HG03159 (cell line): ENCODE measurements at regions not wholly inside any gene's neighbourhood (a gene's known extent, or its start where the extent isn't known, plus 50 kb on each side); places are given as distances from the start of the nearest gene placed in this dataset.

ENCODE experiments used
- ATAC-seq: cut with Tn5 transposase; IDR thresholded peaks from one replicate; pipeline ENCODE4 v1.9.1; 2021; ENCODE audit warnings: mild to moderate bottlenecking, moderate library complexity; ENCODE audit not compliant: unreplicated experiment

DNA sequence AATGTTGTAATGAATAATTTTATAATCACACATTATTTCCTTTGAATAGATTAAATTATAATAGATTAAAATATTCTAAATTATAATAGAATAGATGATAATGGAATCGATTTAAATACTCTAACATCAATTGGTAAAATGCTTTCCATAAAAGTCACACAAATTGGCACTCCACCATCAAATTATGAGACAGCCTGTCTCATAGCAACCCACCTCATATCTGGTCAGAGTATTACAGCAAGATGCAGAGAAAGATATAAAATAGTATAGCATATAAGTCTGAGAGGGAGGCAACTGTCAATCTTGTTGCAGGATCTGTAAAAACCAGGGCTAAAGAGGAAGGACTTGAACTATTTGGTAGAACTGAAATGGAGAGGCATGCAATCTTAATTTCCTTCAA lies 98.4 kb upstream of the NCKAP5 start:
- no peak for ATAC-seq

DNA sequence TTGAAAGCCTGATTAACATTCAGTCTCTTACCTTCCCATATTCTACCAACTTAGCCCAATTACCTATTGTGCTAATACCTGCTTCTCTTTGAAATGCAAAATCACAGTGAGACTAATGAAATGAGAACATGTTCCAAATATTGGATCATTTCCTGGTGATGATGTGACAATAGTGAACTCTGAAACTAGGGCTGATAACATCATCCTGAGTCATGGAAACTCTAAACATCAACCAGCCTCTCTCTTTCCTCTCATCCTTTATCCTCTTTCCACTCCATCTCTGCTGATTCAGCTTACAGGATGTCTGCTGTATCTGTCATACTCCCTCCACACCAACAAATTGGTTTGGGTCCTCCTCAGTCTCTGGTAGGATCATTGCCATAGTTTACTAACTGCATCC lies 98.8 kb upstream of the NCKAP5 start:
- no peak for ATAC-seq

DNA sequence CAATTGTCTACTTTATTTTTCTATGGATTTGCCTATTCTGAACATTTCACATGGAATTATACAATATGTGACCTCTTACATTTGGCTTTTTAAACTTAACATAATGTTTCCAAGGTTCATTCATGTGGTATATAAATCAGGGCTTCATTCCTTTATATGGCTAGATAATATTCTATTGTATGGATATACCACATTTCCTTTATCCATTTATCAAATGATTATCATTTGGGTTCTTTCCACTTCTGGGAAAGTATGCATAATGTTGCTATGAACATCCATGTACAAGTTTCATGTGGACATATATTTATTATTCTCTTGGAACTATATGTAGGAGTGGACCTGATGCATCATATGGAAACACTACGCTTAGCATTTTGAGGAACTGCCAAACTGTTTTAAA lies 99.7 kb upstream of the NCKAP5 start:
- ATAC-seq = no peak

- ATAC-seq = no peak
Observed at GRCh38 chr2:133668547-133668946, 100.3 kb upstream of the NCKAP5 start.

GRCh38 chr2:133673305-133673905 lies 105.1 kb upstream of the NCKAP5 start:
- no peak for ATAC-seq

GRCh38 chr2:133674066-133674432 lies 105.8 kb upstream of the NCKAP5 start:
- no peak for ATAC-seq

GRCh38 chr2:133674433-133675331 lies 106.4 kb upstream of the NCKAP5 start:
- ATAC-seq = no peak

DNA sequence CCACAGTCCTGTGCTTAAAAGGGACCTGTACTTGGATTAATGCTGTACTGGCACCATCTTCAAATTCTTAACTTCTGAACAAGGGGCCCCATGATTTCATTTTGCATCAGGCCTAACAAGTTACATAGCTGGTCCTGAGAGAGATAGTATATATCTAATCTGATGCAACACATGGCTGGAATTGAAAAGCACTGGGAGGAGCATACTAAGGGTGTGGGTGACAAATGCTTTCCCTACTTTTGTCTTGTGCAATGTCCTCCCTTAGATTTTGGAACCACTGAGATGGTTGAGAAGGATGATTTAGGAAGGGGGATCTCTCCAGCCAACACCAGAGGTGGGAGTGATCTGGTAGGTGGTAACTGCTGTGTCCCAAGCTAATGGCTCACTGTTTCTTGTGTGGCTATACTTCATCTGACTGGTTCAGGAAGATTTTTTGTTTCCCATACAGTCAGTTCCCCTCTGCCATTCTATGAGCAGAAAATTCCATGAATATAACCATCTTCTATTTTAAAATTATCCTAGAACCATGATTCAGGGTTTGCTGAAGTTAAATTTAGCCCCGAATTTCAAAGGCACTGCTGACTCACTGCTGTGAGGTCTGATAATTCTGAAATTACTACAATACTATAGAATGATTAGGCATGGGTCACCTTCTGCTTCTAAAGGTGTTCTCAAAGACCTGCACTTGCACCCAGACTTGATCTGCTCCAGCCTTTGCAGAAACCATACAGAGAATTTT lies 108.3 kb upstream of the NCKAP5 start:
- no peak for ATAC-seq

DNA sequence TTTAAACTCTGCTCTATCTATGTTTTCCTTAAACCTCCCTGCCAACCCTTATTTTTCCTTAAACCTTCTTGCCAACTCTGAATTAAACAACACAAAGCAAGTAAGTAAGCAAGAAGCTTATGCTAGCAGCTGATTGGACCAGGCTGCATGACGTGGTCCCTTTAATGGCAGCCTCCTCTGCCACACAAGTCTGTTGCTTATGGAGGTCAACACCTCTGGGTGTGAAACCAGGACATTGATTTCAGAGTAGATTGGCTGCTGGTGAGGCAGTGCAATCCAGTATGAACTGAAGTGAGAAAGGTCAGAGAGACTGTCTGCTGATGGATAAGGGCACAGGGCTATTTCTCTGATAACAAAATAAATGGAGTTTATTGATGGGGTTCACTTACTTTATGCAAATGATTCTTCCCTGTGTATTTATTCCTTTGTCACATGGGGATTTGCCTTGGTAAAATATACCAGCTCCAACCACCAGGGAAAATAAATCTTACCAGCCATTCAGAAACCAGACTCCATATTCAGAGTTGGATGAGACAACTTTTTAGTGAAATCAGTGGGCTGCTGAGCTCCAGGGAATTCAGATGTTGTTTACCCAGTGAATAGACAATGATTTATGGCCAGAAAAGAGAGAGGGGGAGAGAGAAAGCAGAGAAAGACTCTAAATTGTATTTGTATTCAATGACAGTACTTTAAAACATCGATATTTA lies 112.2 kb upstream of the NCKAP5 start:
- ATAC-seq = no peak

DNA sequence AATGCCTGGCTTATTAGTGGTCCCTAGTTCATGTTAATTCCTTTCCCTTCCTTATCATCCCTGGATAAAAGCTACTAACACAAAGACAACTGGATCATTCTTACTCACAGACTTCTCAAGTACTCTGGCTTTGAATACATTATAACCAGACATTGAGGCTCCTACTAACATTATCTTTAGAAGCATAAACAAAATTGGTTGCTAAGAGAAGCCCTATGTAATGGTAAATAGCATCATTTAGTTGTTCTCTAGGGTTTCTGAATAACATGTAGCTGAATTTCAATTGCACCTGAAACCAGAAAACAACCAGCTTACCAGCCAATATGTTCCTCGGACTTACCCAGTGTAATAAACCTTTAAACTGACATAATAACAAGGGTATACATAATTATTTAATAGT lies 114.1 kb upstream of the NCKAP5 start:
- ATAC-seq = no peak

- no peak for ATAC-seq
Observed at GRCh38 chr2:133682906-133683305, 114.6 kb upstream of the NCKAP5 start.

DNA sequence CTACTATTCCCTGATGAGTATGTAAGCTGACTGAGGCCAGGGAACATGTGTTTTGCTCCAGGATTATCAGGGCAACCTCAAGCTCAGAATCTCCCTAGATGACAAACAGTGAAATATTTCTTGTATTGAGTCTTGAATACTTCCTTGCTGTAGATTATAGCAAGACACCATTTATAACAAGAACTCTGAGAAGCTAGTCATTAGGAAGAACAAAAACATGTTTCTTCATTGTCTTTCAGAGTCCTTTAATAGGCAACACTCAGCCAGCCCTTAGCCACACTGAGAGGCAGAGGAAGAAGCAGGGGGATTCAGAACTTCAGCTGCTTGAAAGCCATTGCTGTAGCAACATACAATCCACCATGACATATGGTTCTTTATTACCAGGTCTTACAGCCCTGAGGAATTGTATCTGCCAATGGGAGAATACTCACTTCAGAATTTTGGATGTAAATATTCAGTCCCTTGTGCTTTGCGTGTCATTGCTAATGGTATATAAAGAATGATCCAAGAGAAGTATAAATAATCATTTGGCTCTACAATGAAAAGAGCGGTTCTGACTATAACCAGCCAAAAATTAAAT lies 117.5 kb upstream of the NCKAP5 start:
- no peak for ATAC-seq

GRCh38 chr2:133690780-133691179 lies 122.5 kb upstream of the NCKAP5 start:
- no peak for ATAC-seq

GRCh38 chr2:133691336-133691735 lies 123.1 kb upstream of the NCKAP5 start:
- no peak for ATAC-seq

- ATAC-seq = no peak
Observed at GRCh38 chr2:133705287-133705686, 137.0 kb upstream of the NCKAP5 start.

DNA sequence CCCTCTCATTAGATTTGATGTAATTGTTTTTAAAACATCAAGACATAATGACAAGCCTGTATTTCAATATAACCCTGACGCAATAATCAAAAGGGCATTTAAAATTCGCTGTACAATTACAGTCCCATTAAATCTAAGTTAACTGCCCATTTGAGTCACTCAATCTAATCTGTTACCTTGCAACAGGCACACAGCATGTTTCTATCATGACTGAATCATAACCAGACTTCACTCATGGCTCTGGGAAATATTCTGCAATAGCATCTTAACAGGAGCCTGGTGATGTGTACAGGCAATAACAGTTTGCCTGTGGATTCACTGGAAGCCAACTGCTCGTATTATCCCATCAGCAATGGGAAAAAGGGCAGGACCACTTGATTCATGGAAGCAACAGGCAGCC lies 142.3 kb upstream of the NCKAP5 start:
- ATAC-seq = no peak

DNA sequence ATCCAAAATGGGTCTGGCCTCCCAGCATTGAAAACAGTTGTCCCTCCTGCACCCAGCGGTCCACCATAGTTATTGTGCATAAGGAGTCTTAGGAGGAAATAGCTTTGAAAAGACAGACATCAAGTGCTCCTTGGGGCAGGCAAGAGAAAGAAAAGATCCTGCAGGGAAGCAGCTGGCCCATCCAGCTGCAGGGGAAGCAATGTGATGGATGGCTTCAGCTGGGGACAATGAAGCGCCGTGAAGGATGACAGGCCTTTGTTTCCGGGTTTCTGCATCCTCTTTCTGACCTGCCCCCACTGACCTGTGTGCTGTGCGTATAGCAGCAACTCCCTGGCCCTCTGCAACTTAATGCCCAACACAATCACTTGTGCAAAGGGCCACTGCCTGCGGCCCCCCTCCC lies 142.9 kb upstream of the NCKAP5 start:
- ATAC-seq = no peak

DNA sequence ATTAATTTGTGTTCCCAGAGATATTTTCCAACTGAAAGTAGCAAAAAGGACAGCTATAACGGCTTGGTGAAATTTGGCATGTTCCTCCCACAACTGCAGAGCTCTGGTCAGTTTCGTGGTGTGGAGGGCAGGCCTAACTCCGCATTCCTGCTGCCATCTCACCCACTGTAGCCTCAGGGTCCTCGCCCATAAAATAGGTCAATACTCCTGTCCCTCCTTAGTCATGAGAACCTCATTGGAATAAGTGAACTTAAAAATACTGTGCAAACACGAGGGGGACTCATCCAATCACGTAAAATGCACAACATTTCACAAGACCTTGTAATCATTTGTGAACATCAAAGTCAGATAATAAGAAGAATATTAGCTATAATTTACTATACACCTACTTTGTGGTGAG lies 143.5 kb upstream of the NCKAP5 start:
- no peak for ATAC-seq

- no peak for ATAC-seq
Observed at GRCh38 chr2:133712369-133712768, 144.1 kb upstream of the NCKAP5 start.

- no peak for ATAC-seq
Observed at GRCh38 chr2:133713049-133713580, 144.9 kb upstream of the NCKAP5 start.

GRCh38 chr2:133716166-133716565 lies 147.9 kb upstream of the NCKAP5 start:
- no peak for ATAC-seq
